H9 (cell line): ENCODE measurements at regions not wholly inside any gene's neighbourhood (a gene's known extent, or its start where the extent isn't known, plus 50 kb on each side); places are given as distances from the start of the nearest gene placed in this dataset.

Source experiments
- DNase-seq: peaks from one replicate; pipeline ENCODE4 v3.0.0-alpha.2; 2017
- H2AFZ ChIP-seq: one replicate; pipeline ENCODE4 v1.6.1; 2013; ENCODE audit warnings: mild to moderate bottlenecking, low read length, control low read depth, moderate library complexity
- H2AK5ac ChIP-seq: 2 replicates; pipeline ENCODE4 v1.6.1; 2013; ENCODE audit warnings: low read length, control low read depth, mixed read lengths; ENCODE audit not compliant: insufficient read length
- H2BK120ac ChIP-seq: one replicate; pipeline ENCODE4 v1.6.1; 2013; ENCODE audit warnings: low read depth, mild to moderate bottlenecking, low read length, control low read depth, inconsistent platforms; ENCODE audit not compliant: poor library complexity, severe bottlenecking
- H2BK12ac ChIP-seq: 2 replicates; pipeline ENCODE4 v1.6.1; 2013; ENCODE audit warnings: low read length, control low read depth, mixed read lengths, low read depth; ENCODE audit not compliant: insufficient read length
- H2BK15ac ChIP-seq: 2 replicates; pipeline ENCODE4 v1.6.1; 2013; ENCODE audit warnings: low read depth, low read length, control low read depth
- H2BK20ac ChIP-seq: one replicate; pipeline ENCODE4 v1.6.1; 2013; ENCODE audit warnings: low read depth, mild to moderate bottlenecking, low read length, control low read depth, inconsistent platforms; ENCODE audit not compliant: poor library complexity, severe bottlenecking
- H2BK5ac ChIP-seq: 2 replicates; pipeline ENCODE4 v1.6.1; 2013; ENCODE audit warnings: low read length, control low read depth, mixed read lengths; ENCODE audit not compliant: insufficient read length
- H3K14ac ChIP-seq: 2 replicates; pipeline ENCODE4 v1.6.1; 2013; ENCODE audit warnings: low read length, control low read depth; ENCODE audit not compliant: insufficient read depth
- H3K18ac ChIP-seq: 2 replicates; pipeline ENCODE4 v1.6.1; 2013; ENCODE audit warnings: low read depth, mild to moderate bottlenecking, mixed read lengths, low read length, control low read depth; ENCODE audit not compliant: insufficient read length
- H3K23ac ChIP-seq: 2 replicates; pipeline ENCODE4 v1.6.1; 2013; ENCODE audit warnings: low read length, control low read depth, mixed read lengths, low read depth; ENCODE audit not compliant: insufficient read length
- H3K23me2 ChIP-seq: 2 replicates; pipeline ENCODE4 v1.6.1; 2013; ENCODE audit warnings: low read depth, mild to moderate bottlenecking, mixed read lengths, low read length, control low read depth; ENCODE audit not compliant: insufficient read length, poor library complexity, severe bottlenecking
- H3K27ac ChIP-seq: 2 replicates; pipeline ENCODE4 v1.5.1; 2013; ENCODE audit warnings: low read length, control low read depth, mixed read lengths, low read depth; ENCODE audit not compliant: insufficient read length
- H3K27me3 ChIP-seq: 2 replicates; pipeline ENCODE4 v1.6.1; 2013; ENCODE audit warnings: low read length, control low read depth, inconsistent platforms; ENCODE audit not compliant: insufficient read depth
- H3K4ac ChIP-seq: 2 replicates; pipeline ENCODE4 v1.6.1; 2013; ENCODE audit warnings: low read depth, mild to moderate bottlenecking, control low read depth, inconsistent platforms, low read length, moderate library complexity
- H3K4me1 ChIP-seq: 2 replicates; pipeline ENCODE4 v1.6.1; 2013; ENCODE audit warnings: low read length, control low read depth, inconsistent platforms; ENCODE audit not compliant: insufficient read depth
- H3K4me2 ChIP-seq: 2 replicates; pipeline ENCODE4 v1.6.1; 2013; ENCODE audit warnings: low read length, control low read depth, mixed read lengths; ENCODE audit not compliant: insufficient read length, insufficient read depth
- H3K56ac ChIP-seq: 2 replicates; pipeline ENCODE4 v1.6.1; 2013; ENCODE audit warnings: low read depth, mild to moderate bottlenecking, mixed read lengths, low read length, control low read depth; ENCODE audit not compliant: insufficient read length
- H3K79me1 ChIP-seq: 2 replicates; pipeline ENCODE4 v1.6.1; 2013; ENCODE audit warnings: low read depth, mild to moderate bottlenecking, moderate library complexity, low read length, control low read depth, inconsistent platforms; ENCODE audit not compliant: insufficient read depth, poor library complexity, severe bottlenecking
- H3K79me2 ChIP-seq: 2 replicates; pipeline ENCODE4 v1.6.1; 2013; ENCODE audit warnings: low read length, control low read depth, inconsistent platforms; ENCODE audit not compliant: insufficient read depth
- H3K9ac ChIP-seq: 2 replicates; pipeline ENCODE4 v1.6.1; 2013; ENCODE audit warnings: low read length, control low read depth, mixed read lengths; ENCODE audit not compliant: insufficient read length; ENCODE audit errors: extremely low read depth
- H3K9me3 ChIP-seq: one replicate; pipeline ENCODE4 v1.6.1; 2013; ENCODE audit warnings: low read depth, low read length, inconsistent platforms; ENCODE audit not compliant: control insufficient read depth
- H3T11ph ChIP-seq: one replicate; pipeline ENCODE4 v1.6.1; 2013; ENCODE audit warnings: mild to moderate bottlenecking, low read length, control low read depth, inconsistent platforms
- H4K20me1 ChIP-seq: one replicate; pipeline ENCODE4 v1.6.1; 2013; ENCODE audit not compliant: control insufficient read depth, insufficient read length, insufficient read depth
- H4K5ac ChIP-seq: 2 replicates; pipeline ENCODE4 v1.6.1; 2013; ENCODE audit warnings: low read depth, mild to moderate bottlenecking, mixed read lengths, low read length, control low read depth; ENCODE audit not compliant: insufficient read length
- H4K8ac ChIP-seq: replicated peaks from 2 replicates; pipeline ENCODE4 v1.6.1; 2013; ENCODE audit warnings: low read length, control low read depth, mixed read lengths, low read depth; ENCODE audit not compliant: insufficient read length
- H4K91ac ChIP-seq: 2 replicates; pipeline ENCODE4 v1.6.1; 2013; ENCODE audit warnings: low read depth, mild to moderate bottlenecking, moderate library complexity, mixed read lengths, low read length, control low read depth; ENCODE audit not compliant: insufficient read length
- H3K27ac Mint-ChIP-seq, 3 experiments: 2 replicates in 2 of 3; 3 replicates in 1 of 3; pipeline ENCODE4 v1.8.0; 2020 to 2021; ENCODE audit warnings: mixed read lengths in 3 of 3, mild to moderate bottlenecking in 1 of 3, moderate library complexity in 1 of 3
- H3K27me3 Mint-ChIP-seq: 2 replicates; pipeline ENCODE4 v1.8.0; 2021; ENCODE audit warnings: low read depth, mild to moderate bottlenecking, moderate library complexity, mixed read lengths
- H3K36me3 Mint-ChIP-seq, 3 experiments: 2 replicates in 2 of 3; 3 replicates in 1 of 3; pipeline ENCODE4 v1.8.0; 2020 to 2021; ENCODE audit warnings: low read depth in 3 of 3, mixed read lengths in 3 of 3; ENCODE audit not compliant: insufficient read depth in 1 of 3
- H3K4me1 Mint-ChIP-seq, 2 experiments: 2 replicates each; pipeline ENCODE4 v1.8.0; 2020; ENCODE audit warnings: mixed read lengths in 2 of 2
- H3K4me3 Mint-ChIP-seq, 2 experiments: 2 replicates in 1 of 2; 3 replicates in 1 of 2; pipeline ENCODE4 v1.8.0; 2020 to 2021; ENCODE audit warnings: mild to moderate bottlenecking in 2 of 2, mixed read lengths in 2 of 2, moderate library complexity in 1 of 2
- H3K9me3 Mint-ChIP-seq, 2 experiments: 2 replicates in 1 of 2; 3 replicates in 1 of 2; pipeline ENCODE4 v1.8.0; 2020; ENCODE audit warnings: mild to moderate bottlenecking in 2 of 2, mixed read lengths in 2 of 2, moderate library complexity in 1 of 2
- CTCF ChIP-seq: fragments of 200-600 bp; sonication (generic); conservative IDR thresholded peaks from 3 replicates; pipeline ENCODE4 v1.8.0; 2021; ENCODE audit warnings: antibody characterized with exemption, mild to moderate bottlenecking
- WGBS: extraction: QIAGEN DNeasy Blood & Tissue Kit; methylation state at CpG from one replicate; pipeline ENCODE4 v1.1.7; 2013; ENCODE audit warnings: missing lambda C conversion rate, low lambda C conversion rate, mixed read lengths; ENCODE audit not compliant: insufficient read length; ENCODE audit errors: extremely low coverage; 5-methylcytosine and 5-hydroxymethylcytosine counted together

GRCh38 chr4:124295413-124295812, 417.1 kb downstream of the ANKRD50 start:
- Mint-ChIP-seq H3K4me3 (no peak overlapping the region), H3K36me3 (no peaks in the 10 kb centered on the region), H3K27me3 (no peaks in the 10 kb centered on the region), H3K9me3 (no peaks in the 10 kb centered on the region), H3K4me1 (peaks cover 7 to 8% of the 10 kb centered on the region in 2 experiments), H3K27ac (no peak overlapping the region)
- no peak overlapping the region for H3K18ac ChIP-seq
- TF ChIP-seq CTCF, result no peak
- no peaks in the 10 kb centered on the region for H3K23me2 ChIP-seq
- H3K4me2 ChIP-seq, result no peak overlapping the region
- no peak overlapping the region for H2BK120ac ChIP-seq
- no peak overlapping the region for H4K91ac ChIP-seq
- H2BK15ac ChIP-seq, result no peak overlapping the region
- no peak overlapping the region for H2AK5ac ChIP-seq
- no peaks in the 10 kb centered on the region for H3K9me3 ChIP-seq
- no peak overlapping the region for H3K4ac ChIP-seq
- no peaks in the 10 kb centered on the region for H3K79me1 ChIP-seq
- H3K23ac ChIP-seq, result no peak overlapping the region
- no peak overlapping the region for H4K5ac ChIP-seq
- no peaks in the 10 kb centered on the region for H3K4me1 ChIP-seq
- H2BK20ac ChIP-seq, result no peak overlapping the region
- H3K27ac ChIP-seq, result no peak overlapping the region
- H4K8ac ChIP-seq, result no peak overlapping the region
- H4K20me1 ChIP-seq, result no peaks in the 10 kb centered on the region
- H3K79me2 ChIP-seq, result no peaks in the 10 kb centered on the region
- H3K9ac ChIP-seq, result no peak overlapping the region
- H3K14ac ChIP-seq, result no peak overlapping the region
- no peaks in the 10 kb centered on the region for H3K27me3 ChIP-seq
- no peak overlapping the region for H2BK5ac ChIP-seq
- no peak overlapping the region for H2AFZ ChIP-seq
- no peak overlapping the region for H2BK12ac ChIP-seq
- H3T11ph ChIP-seq, result no peak overlapping the region
- WGBS, result no CpG with 5 or more reads among the region's 1 CpG
- no peak for DNase-seq
- H3K56ac ChIP-seq, result no peak overlapping the region
